HEK293 (cell line): ENCODE measurements at regions not wholly inside any gene's neighbourhood (a gene's known extent, or its start where the extent isn't known, plus 50 kb on each side); places are given as distances from the start of the nearest gene placed in this dataset.

ENCODE experiments used
- CTCF ChIA-PET: fragments of 350-600 bp; formaldehyde crosslinking; extraction: SDS; loops from one replicate; lab custom pipeline; 2021; ENCODE audit warnings: antibody characterized with exemption; lab: Yijun Ruan, JAX
- POLR2A ChIA-PET: fragments of 300-600 bp; formaldehyde crosslinking; extraction: SDS; loops from one replicate; lab custom pipeline; 2020; ENCODE audit warnings: antibody characterized with exemption, inconsistent platforms; lab: Yijun Ruan, JAX
- H3K27ac ChIP-seq: fragments of 200-500 bp; sonication (Bioruptor generic); 2 replicates; pipeline ENCODE4 v1.5.1; 2014; ENCODE audit warnings: low read depth, low read length, control low read depth, inconsistent platforms; ENCODE audit errors: extremely low read depth
- H3K36me3 ChIP-seq, 2 experiments: fragments of 200-500 bp in 1 of 2; sonication (Bioruptor generic) in 1 of 2; 1 replicate in 1 of 2; 2 replicates in 1 of 2; pipeline ENCODE4 v1.5.1; 2014 to 2017; ENCODE audit warnings: inconsistent platforms in 2 of 2, low read length in 2 of 2; ENCODE audit not compliant: control insufficient read depth in 2 of 2, insufficient read depth in 1 of 2
- H3K4me1 ChIP-seq: fragments of 200-500 bp; sonication (Bioruptor generic); 2 replicates; pipeline ENCODE4 v1.5.1; 2014; ENCODE audit warnings: mild to moderate bottlenecking, low read length, inconsistent platforms; ENCODE audit not compliant: control insufficient read depth, insufficient read depth
- H3K4me3 ChIP-seq: 2 replicates; pipeline ENCODE4 v1.5.1; 2011; ENCODE audit warnings: low read depth, mild to moderate bottlenecking, control low read depth, low read length, moderate library complexity
- H3K9me3 ChIP-seq: fragments of 200-500 bp; sonication (Bioruptor generic); 2 replicates; pipeline ENCODE4 v1.5.1; 2014; ENCODE audit warnings: low read depth, low read length, inconsistent platforms; ENCODE audit not compliant: control insufficient read depth, insufficient read depth
- CTCF ChIP-seq: fragments of 450-650 bp; formaldehyde crosslinking; IDR thresholded peaks from 2 replicates; pipeline ENCODE4 v1.5.1; 2016; ENCODE audit warnings: missing biosample characterization, missing genetic modification characterization
- GLI2 ChIP-seq: fragments of 450-650 bp; formaldehyde crosslinking; IDR thresholded peaks from 2 replicates; pipeline ENCODE4; 2017; ENCODE audit warnings: missing biosample characterization, missing genetic modification characterization, low read depth, borderline replicate concordance
- HOXA7 ChIP-seq: sonication (generic); formaldehyde crosslinking; IDR thresholded peaks from 2 replicates; pipeline ENCODE4 v1.8.1; 2022; ENCODE audit warnings: missing genetic modification reagents, borderline replicate concordance
- KLF1 ChIP-seq: fragments of 450-650 bp; formaldehyde crosslinking; IDR thresholded peaks from 2 replicates; pipeline ENCODE4 v1.5.1; 2016; ENCODE audit warnings: missing biosample characterization, missing genetic modification characterization
- PRDM4 ChIP-seq: fragments of 450-650 bp; formaldehyde crosslinking; IDR thresholded peaks from 2 replicates; pipeline ENCODE4 v1.5.1; 2017; ENCODE audit warnings: missing biosample characterization, missing genetic modification characterization
- RBAK ChIP-seq: fragments of 450-650 bp; formaldehyde crosslinking; IDR thresholded peaks from 2 replicates; pipeline ENCODE4 v1.5.1; 2016; ENCODE audit warnings: missing biosample characterization, missing genetic modification characterization
- REST ChIP-seq: fragments of 450-650 bp; formaldehyde crosslinking; IDR thresholded peaks from 2 replicates; pipeline ENCODE4 v1.5.1; 2016; ENCODE audit warnings: missing biosample characterization, missing genetic modification characterization
- ZBTB17 ChIP-seq: fragments of 450-650 bp; formaldehyde crosslinking; IDR thresholded peaks from 2 replicates; pipeline ENCODE4 v1.5.1; 2016; ENCODE audit warnings: missing biosample characterization, missing genetic modification characterization
- ZIC2 ChIP-seq: fragments of 450-650 bp; formaldehyde crosslinking; IDR thresholded peaks from 2 replicates; pipeline ENCODE4 v1.5.1; 2016; ENCODE audit warnings: missing biosample characterization, missing genetic modification characterization
- ZNF10 ChIP-seq: fragments of 450-650 bp; formaldehyde crosslinking; IDR thresholded peaks from 2 replicates; pipeline ENCODE4 v1.5.1; 2017; ENCODE audit warnings: missing biosample characterization, missing genetic modification characterization
- ZNF114 ChIP-seq: fragments of 450-650 bp; formaldehyde crosslinking; IDR thresholded peaks from 2 replicates; pipeline ENCODE4 v1.5.0; 2017; ENCODE audit warnings: missing biosample characterization, missing genetic modification characterization
- ZNF121 ChIP-seq: fragments of 450-650 bp; formaldehyde crosslinking; IDR thresholded peaks from 2 replicates; pipeline ENCODE4 v1.5.1; 2016; ENCODE audit warnings: missing biosample characterization, missing genetic modification characterization
- ZNF549 ChIP-seq: fragments of 450-650 bp; IDR thresholded peaks from 2 replicates; pipeline ENCODE4 v1.5.1; 2018; ENCODE audit warnings: missing biosample characterization, missing genetic modification characterization, mild to moderate bottlenecking, inconsistent platforms, moderate library complexity
- ZNF626 ChIP-seq: fragments of 450-650 bp; sonication (Bioruptor Pico); formaldehyde crosslinking; IDR thresholded peaks from 2 replicates; pipeline ENCODE4 v1.5.1; 2018; ENCODE audit warnings: missing biosample characterization, missing genetic modification characterization, inconsistent platforms
- ZNF768 ChIP-seq: fragments of 450-650 bp; formaldehyde crosslinking; IDR thresholded peaks from 2 replicates; pipeline ENCODE4 v1.5.1; 2018; ENCODE audit warnings: missing biosample characterization, mild to moderate bottlenecking, missing genetic modification characterization
- ZXDB ChIP-seq: fragments of 450-650 bp; formaldehyde crosslinking; IDR thresholded peaks from 2 replicates; pipeline ENCODE4 v1.5.1; 2016; ENCODE audit warnings: missing biosample characterization, missing genetic modification characterization

GRCh38 chr10:10951675-10952074 lies 66.0 kb upstream of the CELF2 start:
- ChIA-PET POLR2A (no interaction called here), CTCF (no interaction called here)
- Histone ChIP-seq H3K4me1 (no peaks in the 10 kb centered on the region), H3K4me3 (no peak overlapping the region), H3K36me3 (no peaks in the 10 kb centered on the region), H3K9me3 (no peaks in the 10 kb centered on the region), H3K27ac (no peak overlapping the region)
- TF ChIP-seq ZNF10 (no peak), GLI2 (tag by site-specific recombination) (no peak), ZXDB (no peak), ZNF121 (tag by site-specific recombination) (no peak)

GRCh38 chr10:10952800-10953199 lies 64.9 kb upstream of the CELF2 start:
- no peaks in the 10 kb centered on the region for H3K4me1 ChIP-seq
- ChIA-PET POLR2A (interaction anchor here (0.7 kb wide), 1 partner anchor 34 kb away, joined by 5 read pairs; no protein-coding TSS in a partner anchor), CTCF (no interaction called here)
- no peaks in the 10 kb centered on the region for H3K9me3 ChIP-seq
- TF ChIP-seq PRDM4 (tag by site-specific recombination) (no peak), ZIC2 (tag by site-specific recombination) (no peak), ZNF768 (no peak), REST (no peak), GLI2 (tag by site-specific recombination) (no peak), ZNF114 (tag by site-specific recombination) (no peak), HOXA7 (CRISPR knock-in tag) (no peak), ZBTB17 (tag by site-specific recombination) (no peak), KLF1 (tag by site-specific recombination) (no peak), ZNF549 (tag by site-specific recombination) (no peak), ZNF626 (tag by site-specific recombination) (no peak), RBAK (tag by site-specific recombination) (no peak), CTCF (no peak)
- TF ChIP-seq, all 188 proteins: peak for 0
- Histone ChIP-seq H3K4me3 (no peak overlapping the region), H3K36me3 (no peaks in the 10 kb centered on the region), H3K27ac (no peak overlapping the region)
